IMR-90 (cell line): ENCODE measurements at regions not wholly inside any gene's neighbourhood (a gene's known extent, or its start where the extent isn't known, plus 50 kb on each side); places are given as distances from the start of the nearest gene placed in this dataset.

ENCODE experiments used
- ATAC-seq: fragments of 200-7000 bp; cut with Tn5 transposase; 2 replicates; pipeline ENCODE4 v1.9.1; 2020; ENCODE audit warnings: low read depth, mild to moderate bottlenecking, moderate library complexity
- BruUV-seq: library from RNA; stranded (reverse); fragments of 400-500 nt; replicated peaks from 2 replicates; lab custom pipeline; 2021; lab: Mats Ljungman, UMichigan
- CTCF ChIA-PET: fragments of 300-600 bp; formaldehyde crosslinking; extraction: SDS; loops from one replicate; lab custom pipeline; 2021; ENCODE audit warnings: antibody characterized with exemption; lab: Yijun Ruan, JAX
- POLR2A ChIA-PET: fragments of 300-600 bp; sonication (Branson Sonifier 250); formaldehyde crosslinking; loops from one replicate; lab custom pipeline; 2022; ENCODE audit warnings: antibody characterized with exemption; ENCODE audit not compliant: unreplicated experiment; lab: Charles Lee
- DNase-seq: peaks from one replicate; pipeline ENCODE4 v3.0.0; 2013
- H2AFZ ChIP-seq: replicated peaks from 2 replicates; pipeline ENCODE3; 2013; ENCODE audit warnings: low read length, mild to moderate bottlenecking; ENCODE audit not compliant: poor library complexity
- H2AK5ac ChIP-seq: 2 replicates; pipeline ENCODE4 v1.6.1; 2013; ENCODE audit warnings: low read depth, low read length, inconsistent platforms
- H2AK9ac ChIP-seq: replicated peaks from 2 replicates; pipeline ENCODE3; 2013; ENCODE audit warnings: mild to moderate bottlenecking, low read depth, low read length, moderate library complexity; ENCODE audit not compliant: poor library complexity
- H2BK120ac ChIP-seq: 2 replicates; pipeline ENCODE4 v1.6.1; 2013; ENCODE audit warnings: low read depth, low read length, inconsistent platforms
- H2BK15ac ChIP-seq: 3 replicates; pipeline ENCODE4 v1.6.1; 2013; ENCODE audit warnings: low read depth, low read length, inconsistent platforms
- H2BK20ac ChIP-seq: 2 replicates; pipeline ENCODE4 v1.6.1; 2013; ENCODE audit warnings: low read depth, mild to moderate bottlenecking, inconsistent platforms, low read length, moderate library complexity
- H2BK5ac ChIP-seq: 2 replicates; pipeline ENCODE4 v1.6.1; 2013; ENCODE audit warnings: mild to moderate bottlenecking, low read depth, low read length, inconsistent platforms; ENCODE audit not compliant: poor library complexity, severe bottlenecking
- H3K14ac ChIP-seq: replicated peaks from 2 replicates; pipeline ENCODE4 v1.6.1; 2013; ENCODE audit warnings: low read depth, low read length, inconsistent platforms
- H3K18ac ChIP-seq: 2 replicates; pipeline ENCODE4 v1.6.1; 2013; ENCODE audit warnings: low read depth, low read length, control low read depth
- H3K23ac ChIP-seq: 2 replicates; pipeline ENCODE4 v1.6.1; 2013; ENCODE audit warnings: low read depth, low read length, inconsistent platforms
- H3K27ac ChIP-seq: 2 replicates; pipeline ENCODE4 v1.5.1; 2013; ENCODE audit warnings: mild to moderate bottlenecking, control low read depth, low read length; ENCODE audit not compliant: insufficient read depth
- H3K27me3 ChIP-seq: 2 replicates; pipeline ENCODE4 v1.6.1; 2013; ENCODE audit warnings: low read length; ENCODE audit not compliant: control insufficient read depth, insufficient read depth
- H3K36me3 ChIP-seq: 2 replicates; pipeline ENCODE4 v1.6.1; 2013; ENCODE audit warnings: low read length, mixed read lengths; ENCODE audit not compliant: control insufficient read depth, insufficient read depth
- H3K4ac ChIP-seq: 2 replicates; pipeline ENCODE4 v1.6.1; 2013; ENCODE audit warnings: low read depth, low read length, inconsistent platforms
- H3K4me1 ChIP-seq: 2 replicates; pipeline ENCODE4 v1.6.1; 2013; ENCODE audit warnings: low read length, mixed read lengths; ENCODE audit not compliant: control insufficient read depth, insufficient read depth
- H3K4me2 ChIP-seq: 2 replicates; pipeline ENCODE4 v1.6.1; 2013; ENCODE audit warnings: low read depth, mild to moderate bottlenecking, control low read depth, low read length, moderate library complexity
- H3K4me3 ChIP-seq: 2 replicates; pipeline ENCODE4 v1.5.1; 2013; ENCODE audit warnings: low read depth, mild to moderate bottlenecking, control low read depth, low read length, moderate library complexity; ENCODE audit not compliant: insufficient read depth
- H3K56ac ChIP-seq: 2 replicates; pipeline ENCODE4 v1.6.1; 2013; ENCODE audit warnings: low read length, inconsistent platforms; ENCODE audit not compliant: insufficient read depth; ENCODE audit errors: extremely low read depth
- H3K79me1 ChIP-seq, 2 experiments: 2 replicates each; pipeline ENCODE4 v1.6.1; 2013; ENCODE audit warnings: low read length in 2 of 2, inconsistent platforms in 1 of 2, low read depth in 1 of 2
- H3K9ac ChIP-seq: 2 replicates; pipeline ENCODE4 v1.6.1; 2013; ENCODE audit warnings: low read depth, low read length, control low read depth
- H3K9me1 ChIP-seq: 2 replicates; pipeline ENCODE4 v1.6.1; 2013; ENCODE audit warnings: low read length, inconsistent platforms; ENCODE audit not compliant: insufficient read depth
- H3K9me3 ChIP-seq: 2 replicates; pipeline ENCODE4 v1.6.1; 2013; ENCODE audit warnings: low read length; ENCODE audit not compliant: control insufficient read depth, insufficient read depth
- H4K20me1 ChIP-seq: 2 replicates; pipeline ENCODE4 v1.6.1; 2013; ENCODE audit warnings: low read length, inconsistent platforms; ENCODE audit not compliant: insufficient read depth
- H4K5ac ChIP-seq: 2 replicates; pipeline ENCODE4 v1.6.1; 2013; ENCODE audit warnings: mild to moderate bottlenecking, low read depth, low read length, control low read depth
- H4K8ac ChIP-seq, 2 experiments: 2 replicates each; pipeline ENCODE4 v1.6.1; 2013; ENCODE audit warnings: low read depth in 2 of 2, low read length in 2 of 2, control low read depth in 1 of 2, inconsistent platforms in 1 of 2
- H4K91ac ChIP-seq: 2 replicates; pipeline ENCODE4 v1.6.1; 2013; ENCODE audit warnings: low read depth, low read length, inconsistent platforms; ENCODE audit not compliant: insufficient read depth
- BHLHE40 ChIP-seq: fragments of 150-350 bp; IDR thresholded peaks from 2 replicates; pipeline ENCODE4 v1.6.1; 2016; ENCODE audit warnings: mild to moderate bottlenecking, low read depth, low read length
- CEBPB ChIP-seq: IDR thresholded peaks from 2 replicates; pipeline ENCODE4 v1.6.1; 2012; ENCODE audit warnings: low read depth, low read length, improper control_type of control experiment
- CHD1 ChIP-seq: IDR thresholded peaks from 2 replicates; pipeline ENCODE4 v1.6.1; 2012; ENCODE audit warnings: low read depth, low read length, improper control_type of control experiment
- CTCF ChIP-seq: conservative IDR thresholded peaks from 2 replicates; pipeline ENCODE4 v1.5.1; 2012; ENCODE audit warnings: mild to moderate bottlenecking, low read depth, low read length, improper control_type of control experiment
- FOS ChIP-seq: fragments of 150-350 bp; IDR thresholded peaks from 2 replicates; pipeline ENCODE4 v1.6.1; 2016; ENCODE audit warnings: low read depth, low read length
- MAFK ChIP-seq: IDR thresholded peaks from 2 replicates; pipeline ENCODE4 v1.6.1; 2012; ENCODE audit warnings: low read depth, low read length, improper control_type of control experiment
- MAZ ChIP-seq: IDR thresholded peaks from 2 replicates; pipeline ENCODE4 v1.6.1; 2012; ENCODE audit warnings: low read depth, mild to moderate bottlenecking, low read length, improper control_type of control experiment, moderate library complexity, borderline replicate concordance
- MXI1 ChIP-seq: IDR thresholded peaks from 2 replicates; pipeline ENCODE4 v1.6.1; 2012; ENCODE audit warnings: low read depth, mild to moderate bottlenecking, low read length, moderate library complexity, borderline replicate concordance
- NFE2L2 ChIP-seq: fragments of 150-350 bp; IDR thresholded peaks from 2 replicates; pipeline ENCODE4 v1.6.1; 2016; ENCODE audit warnings: low read depth, mild to moderate bottlenecking, low read length
- POLR2A ChIP-seq: IDR thresholded peaks from 2 replicates; pipeline ENCODE4 v1.6.1; 2012; ENCODE audit warnings: mild to moderate bottlenecking, low read depth, low read length
- RAD21 ChIP-seq: IDR thresholded peaks from 2 replicates; pipeline ENCODE4 v1.6.1; 2012; ENCODE audit warnings: low read length, improper control_type of control experiment
- RCOR1 ChIP-seq: IDR thresholded peaks from 2 replicates; pipeline ENCODE4 v1.6.1; 2012; ENCODE audit warnings: mild to moderate bottlenecking, low read length, improper control_type of control experiment; ENCODE audit not compliant: insufficient replicate concordance
- RFX5 ChIP-seq: IDR thresholded peaks from 2 replicates; pipeline ENCODE4 v1.8.0; 2012; ENCODE audit warnings: low read depth, mild to moderate bottlenecking, low read length, moderate library complexity
- SMC3 ChIP-seq: fragments of 150-350 bp; IDR thresholded peaks from 2 replicates; pipeline ENCODE4 v1.6.1; 2016; ENCODE audit warnings: low read depth, mild to moderate bottlenecking, antibody characterized with exemption, low read length, moderate library complexity
- dilution Hi-C: fragments of 300-500 bp; cut with HindIII; formaldehyde crosslinking; loops from one replicate; pipeline ENCODE4 v1.14.3; 2018; ENCODE audit warnings: low sequenced_read_pairs; ENCODE audit not compliant: unreplicated experiment
- in situ Hi-C: fragments of 300-500 bp; cut with MboI; formaldehyde crosslinking; loops from 3 replicates; pipeline ENCODE4 v1.14.3; 2019; ENCODE audit warnings: low sequenced_read_pairs, inconsistent platforms, mixed read lengths
- intact Hi-C: fragments of 100-400 bp; cut with micrococcal nuclease; formaldehyde crosslinking; loops from 2 replicates; pipeline ENCODE4 v1.10.0; 2022
- TF ChIP-seq, protein P1 (sequence below): fragments of 150-350 bp; IDR thresholded peaks from 2 replicates; pipeline ENCODE4 v1.6.1; 2017; ENCODE audit warnings: mild to moderate bottlenecking, antibody characterized with exemption, low read length, low read depth
- TF ChIP-seq, protein P2 (sequence below): fragments of 150-350 bp; IDR thresholded peaks from 2 replicates; pipeline ENCODE4 v1.6.1; 2016; ENCODE audit warnings: low read depth, mild to moderate bottlenecking, low read length, moderate library complexity, borderline replicate concordance

GRCh38 chr2:576292-576691, 100.9 kb downstream of the TMEM18 start:
- H3K18ac ChIP-seq = no peak overlapping the region
- H4K8ac ChIP-seq = no peak overlapping the region
- H2BK120ac ChIP-seq = no peak overlapping the region
- H3K23ac ChIP-seq = no peak overlapping the region
- ChIA-PET CTCF (no interaction called here), POLR2A (no interaction called here)
- TF ChIP-seq FOS (no peak), POLR2A (no peak), MXI1 (no peak), CHD1 (no peak), RAD21 (no peak), BHLHE40 (no peak), NFE2L2 (no peak), RCOR1 (no peak), CEBPB (no peak), MAZ (no peak), MAFK (no peak), RFX5 (no peak), SMC3 (no peak), CTCF (no peak)
- TF ChIP-seq, protein P1, sequence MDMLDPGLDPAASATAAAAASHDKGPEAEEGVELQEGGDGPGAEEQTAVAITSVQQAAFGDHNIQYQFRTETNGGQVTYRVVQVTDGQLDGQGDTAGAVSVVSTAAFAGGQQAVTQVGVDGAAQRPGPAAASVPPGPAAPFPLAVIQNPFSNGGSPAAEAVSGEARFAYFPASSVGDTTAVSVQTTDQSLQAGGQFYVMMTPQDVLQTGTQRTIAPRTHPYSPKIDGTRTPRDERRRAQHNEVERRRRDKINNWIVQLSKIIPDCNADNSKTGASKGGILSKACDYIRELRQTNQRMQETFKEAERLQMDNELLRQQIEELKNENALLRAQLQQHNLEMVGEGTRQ = no peak
- TF ChIP-seq, protein P2, sequence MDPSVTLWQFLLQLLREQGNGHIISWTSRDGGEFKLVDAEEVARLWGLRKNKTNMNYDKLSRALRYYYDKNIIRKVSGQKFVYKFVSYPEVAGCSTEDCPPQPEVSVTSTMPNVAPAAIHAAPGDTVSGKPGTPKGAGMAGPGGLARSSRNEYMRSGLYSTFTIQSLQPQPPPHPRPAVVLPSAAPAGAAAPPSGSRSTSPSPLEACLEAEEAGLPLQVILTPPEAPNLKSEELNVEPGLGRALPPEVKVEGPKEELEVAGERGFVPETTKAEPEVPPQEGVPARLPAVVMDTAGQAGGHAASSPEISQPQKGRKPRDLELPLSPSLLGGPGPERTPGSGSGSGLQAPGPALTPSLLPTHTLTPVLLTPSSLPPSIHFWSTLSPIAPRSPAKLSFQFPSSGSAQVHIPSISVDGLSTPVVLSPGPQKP = no peak
- H3K4me3 ChIP-seq = no peak overlapping the region
- H3K56ac ChIP-seq = no peak overlapping the region
- H2AK5ac ChIP-seq = no peak overlapping the region
- no peak overlapping the region for H2BK5ac ChIP-seq
- no peaks in the 10 kb centered on the region for H3K36me3 ChIP-seq
- H2AFZ ChIP-seq = no peak overlapping the region
- H2BK20ac ChIP-seq = no peak overlapping the region
- H3K14ac ChIP-seq = no peak overlapping the region
- H3K9ac ChIP-seq = no peak overlapping the region
- in situ Hi-C loops (no loop called here), dilution Hi-C loops (no loop called here), intact Hi-C loops (no loop called here)
- no TSS peak for BruUV-seq
- peaks cover 32% of the 10 kb centered on the region for H3K9me3 ChIP-seq
- H4K20me1 ChIP-seq = no peaks in the 10 kb centered on the region
- H4K5ac ChIP-seq = no peak overlapping the region
- H3K27me3 ChIP-seq = no peaks in the 10 kb centered on the region
- no peak overlapping the region for H2AK9ac ChIP-seq
- no peak overlapping the region for H2BK15ac ChIP-seq
- ATAC-seq (no peak), DNase-seq (no peak)
- H3K9me1 ChIP-seq = no peaks in the 10 kb centered on the region
- H3K4me1 ChIP-seq = no peaks in the 10 kb centered on the region
- H4K91ac ChIP-seq = no peak overlapping the region
- H3K4me2 ChIP-seq = no peak overlapping the region
- no peak overlapping the region for H3K4ac ChIP-seq
- no peak overlapping the region for H3K27ac ChIP-seq
- no peaks in the 10 kb centered on the region for H3K79me1 ChIP-seq
